ENCODE measurements at regions not wholly inside any gene's neighbourhood (a gene's known extent, or its start where the extent isn't known, plus 50 kb on each side); places are given as distances from the start of the nearest gene placed in this dataset.

GRCh38 chr15:58235961-58236360 lies 97.8 kb downstream of the AQP9 start:
- no peak for DNase-seq

DNA sequence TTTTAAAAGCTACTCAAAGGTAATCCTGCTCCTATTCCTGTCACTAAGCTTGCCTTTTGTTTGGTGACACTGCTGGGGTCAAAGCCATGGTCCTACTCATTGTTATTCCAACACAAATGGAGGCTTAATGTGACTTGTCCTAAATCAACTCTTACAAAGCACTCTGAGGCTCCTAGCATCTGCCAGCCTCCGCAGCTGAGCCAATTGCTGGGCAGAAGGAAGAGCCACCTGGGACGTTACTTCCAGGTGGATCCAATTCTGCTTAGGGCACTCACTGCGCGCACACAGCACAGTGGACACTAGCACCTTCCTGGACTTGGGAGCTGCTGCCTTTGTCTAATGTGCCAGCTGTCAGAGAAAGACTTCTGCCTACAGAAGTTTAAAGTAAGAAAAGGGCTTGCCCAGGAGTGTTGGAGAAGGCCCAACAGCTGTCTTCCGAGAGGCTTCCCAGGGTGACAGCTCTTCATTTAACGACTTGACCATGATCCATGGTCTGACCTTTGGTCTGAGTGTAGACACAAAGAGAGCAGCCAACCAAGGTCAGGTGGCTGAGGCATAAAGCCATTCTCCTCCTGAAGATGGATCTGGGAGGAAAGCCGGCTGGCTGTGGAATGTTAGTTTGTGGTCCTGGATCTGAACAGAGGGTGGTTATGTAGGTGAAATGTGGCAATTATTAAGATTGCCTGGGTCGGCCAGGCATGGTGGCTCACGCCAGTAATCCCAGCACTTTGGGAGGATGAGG lies 102.2 kb downstream of the AQP9 start:
- DNase-seq = no peak

DNA sequence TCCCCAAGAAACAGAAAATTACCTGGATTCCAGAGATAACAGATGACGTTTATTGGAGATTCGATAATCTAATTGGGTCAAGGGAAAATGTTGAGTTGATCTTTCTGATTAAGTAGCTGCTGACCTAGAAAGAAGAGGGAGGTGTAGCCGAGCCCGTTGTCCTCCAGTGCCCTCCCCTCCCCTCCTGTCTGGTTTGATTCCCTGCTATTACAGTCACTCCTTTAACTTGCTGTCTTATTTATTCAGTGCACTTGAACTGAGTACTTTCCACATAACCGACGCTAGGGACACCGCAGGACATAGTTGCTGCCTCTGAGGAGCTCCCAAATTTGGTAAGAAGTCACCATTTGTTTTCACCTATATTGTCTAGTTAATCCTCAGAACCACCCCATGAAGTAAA lies 103.7 kb downstream of the AQP9 start:
- no peak for DNase-seq

GRCh38 chr15:58243070-58243469 lies 104.9 kb downstream of the AQP9 start:
- no peak for DNase-seq

DNA sequence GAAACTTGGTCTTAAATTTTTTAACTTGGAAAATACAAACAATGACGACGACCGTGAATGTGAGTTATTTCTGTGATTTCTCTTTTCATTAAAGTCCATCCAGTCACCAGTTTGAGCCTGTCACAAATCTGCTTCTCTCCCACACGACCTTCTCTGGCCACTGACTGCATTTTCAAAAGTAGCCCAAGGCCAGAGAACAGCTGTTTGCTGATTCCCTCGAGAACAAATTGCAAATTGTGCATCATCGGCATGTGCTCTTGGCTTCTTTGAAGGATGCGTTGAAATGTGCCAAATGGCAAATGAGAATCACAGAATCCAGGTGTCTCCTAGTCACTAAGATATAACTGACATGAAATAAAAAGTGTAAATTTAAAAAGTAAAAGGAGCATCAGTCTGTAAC lies 106.4 kb downstream of the AQP9 start:
- no peak for DNase-seq

- no peak for DNase-seq
These were observed 107.9 kb downstream of the AQP9 start for GRCh38 chr15:58246041-58246440.

DNA sequence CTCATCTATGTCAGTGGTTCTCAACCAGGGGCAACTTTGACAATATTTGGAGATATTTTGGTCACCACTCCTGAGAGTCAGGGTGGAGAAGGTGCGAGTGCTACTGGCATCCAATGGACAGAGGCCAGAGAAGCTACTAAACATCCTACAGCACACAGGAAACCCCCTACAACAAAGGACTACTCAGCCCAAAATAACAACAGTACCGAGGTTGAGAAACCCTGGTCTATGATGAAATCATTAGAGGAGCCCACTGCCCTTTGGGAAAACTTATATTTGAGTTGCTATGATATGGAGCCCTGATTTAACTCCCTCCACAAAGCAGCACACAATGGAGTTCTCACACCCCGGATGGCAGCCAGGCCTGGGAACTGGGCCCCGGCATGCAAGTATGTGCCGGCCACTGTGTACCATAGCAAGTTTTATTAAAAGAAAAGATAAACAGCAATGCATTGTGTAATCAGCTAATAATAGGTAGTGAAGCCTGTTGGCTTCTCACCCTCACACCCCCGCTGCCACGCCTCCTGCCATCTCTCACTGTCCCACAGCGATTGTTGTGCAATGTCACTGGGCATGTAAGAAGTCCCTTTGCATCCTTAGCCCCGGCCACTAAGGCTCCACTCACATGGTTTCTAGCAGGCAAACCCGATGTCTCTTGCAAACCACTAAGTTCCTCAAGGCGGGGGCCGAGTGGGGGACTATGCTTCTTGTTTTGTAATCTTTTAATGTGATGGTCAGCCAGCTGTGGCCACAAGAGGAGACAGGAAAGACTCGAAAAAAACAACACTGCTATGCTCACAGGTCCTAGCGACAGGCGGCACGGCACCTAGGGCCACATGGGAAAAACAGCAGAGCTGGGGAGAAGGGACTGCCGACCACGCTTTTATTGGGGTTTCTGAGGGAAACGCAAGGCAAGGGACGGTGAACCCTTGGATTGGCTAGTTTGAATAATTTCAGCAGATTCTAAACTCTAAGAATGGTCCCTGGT lies 110.0 kb downstream of the AQP9 start:
- no peak for DNase-seq

- DNase-seq = no peak
These were observed 111.6 kb downstream of the AQP9 start for GRCh38 chr15:58249646-58250312.

- no peak for DNase-seq
These were observed 114.6 kb downstream of the AQP9 start for GRCh38 chr15:58252586-58253323.

DNA sequence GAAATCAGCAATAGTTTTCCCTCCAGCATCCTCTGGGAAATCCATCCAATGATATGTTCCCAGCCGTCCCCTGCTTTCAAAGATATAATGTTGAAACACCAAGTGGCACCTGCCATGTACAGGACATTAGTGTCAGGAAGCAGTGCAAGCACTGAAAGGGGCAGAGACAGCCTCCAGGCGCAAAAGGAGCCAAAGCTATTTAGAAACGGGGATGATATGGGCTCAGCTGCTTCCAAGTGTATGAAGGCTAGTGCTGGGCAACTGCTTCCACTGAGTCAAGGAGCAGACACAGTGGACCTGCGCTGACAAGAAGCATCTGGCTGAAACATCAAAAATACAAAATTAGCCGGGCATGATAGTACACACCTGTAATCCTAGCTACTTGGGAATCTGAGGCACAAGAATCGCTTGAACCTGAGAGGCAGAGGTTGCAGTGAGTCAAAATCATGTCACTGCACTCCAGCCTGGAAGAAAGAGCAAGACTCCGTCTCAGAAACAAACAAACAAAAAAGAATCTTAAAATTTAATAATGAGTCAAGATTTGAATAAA lies 119.7 kb downstream of the AQP9 start:
- no peak for DNase-seq

- no peak for DNase-seq
These were observed 120.5 kb downstream of the AQP9 start for GRCh38 chr15:58258501-58259292.

- no peak for DNase-seq
These were observed 122.1 kb downstream of the AQP9 start for GRCh38 chr15:58260205-58260724.

- DNase-seq = no peak
These were observed 122.6 kb downstream of the AQP9 start for GRCh38 chr15:58260725-58261267.

- no peak for DNase-seq
These were observed 123.2 kb downstream of the AQP9 start for GRCh38 chr15:58261368-58261767.

GRCh38 chr15:58264053-58264971 lies 126.1 kb downstream of the AQP9 start:
- DNase-seq = no peak

- DNase-seq = no peak
These were observed 128.9 kb downstream of the AQP9 start for GRCh38 chr15:58267051-58267450.

GRCh38 chr15:58268746-58269267 lies 130.6 kb downstream of the AQP9 start:
- no peak for DNase-seq
